BE2C (cell line): ENCODE measurements at regions not wholly inside any gene's neighbourhood (a gene's known extent, or its start where the extent isn't known, plus 50 kb on each side); places are given as distances from the start of the nearest gene placed in this dataset.
"Not testable (repeated sequence)": the region's sequence is repeated elsewhere in the genome, so short reads cannot be mapped to it uniquely, and the experiment has no call there.

Experiments
- DNase-seq: peaks from one replicate; pipeline ENCODE4 v3.0.0-alpha.2; 2020
- H3K27me3 ChIP-seq: fragments of 250-450 bp; sonication (Bioruptor Pico); 2 replicates; pipeline ENCODE4 v1.5.1; 2020; ENCODE audit warnings: mild to moderate bottlenecking
- H3K36me3 ChIP-seq: fragments of 250-450 bp; sonication (Bioruptor Pico); 2 replicates; pipeline ENCODE4 v1.5.1; 2020; ENCODE audit warnings: mild to moderate bottlenecking
- H3K4me1 ChIP-seq: fragments of 250-450 bp; sonication (Bioruptor Pico); 2 replicates; pipeline ENCODE4 v1.5.1; 2020
- H3K4me3 ChIP-seq: 2 replicates; pipeline ENCODE4 v1.5.1; 2011; ENCODE audit warnings: low read depth, low read length
- H3K9me3 ChIP-seq: fragments of 250-450 bp; sonication (Bioruptor Pico); 2 replicates; pipeline ENCODE4 v1.5.1; 2020
- CTCF ChIP-seq: IDR thresholded peaks from 2 replicates; pipeline ENCODE4 v1.5.1; 2012; ENCODE audit warnings: mild to moderate bottlenecking, low read depth, low read length

GRCh38 chr5:174529925-174530681 is 194.3 kb upstream of the MSX2 start:
- Histone ChIP-seq H3K4me3 (no peak overlapping the region), H3K4me1 (peaks cover 27% of the 10 kb centered on the region), H3K27me3 (no peaks in the 10 kb centered on the region), H3K9me3 (no peaks in the 10 kb centered on the region), H3K36me3 (no peaks in the 10 kb centered on the region)
- TF ChIP-seq CTCF: no peak
- no peak for DNase-seq

- Histone ChIP-seq H3K4me1 (peaks cover 27% of the 10 kb centered on the region), H3K27me3 (no peaks in the 10 kb centered on the region), H3K36me3 (no peaks in the 10 kb centered on the region), H3K9me3 (no peaks in the 10 kb centered on the region), H3K4me3 (no peak overlapping the region)
- TF ChIP-seq CTCF: no peak
- peak; percentile 39 for DNase-seq
Measured at GRCh38 chr5:174531782-174532191, 192.6 kb upstream of the MSX2 start.

- no peak overlapping the region for H3K4me3 ChIP-seq
- no peaks in the 10 kb centered on the region for H3K36me3 ChIP-seq
- TF ChIP-seq CTCF: no peak
- H3K9me3 ChIP-seq: no peaks in the 10 kb centered on the region
- H3K27me3 ChIP-seq: no peaks in the 10 kb centered on the region
- peak; percentile 85 for DNase-seq
- H3K4me1 ChIP-seq: peaks cover 27% of the 10 kb centered on the region
Measured at GRCh38 chr5:174532455-174533453, 191.6 kb upstream of the MSX2 start.

- Histone ChIP-seq H3K27me3 (no peaks in the 10 kb centered on the region), H3K4me1 (peaks cover 27% of the 10 kb centered on the region), H3K4me3 (no peak overlapping the region), H3K9me3 (no peaks in the 10 kb centered on the region), H3K36me3 (no peaks in the 10 kb centered on the region)
- no peak for TF ChIP-seq CTCF
- DNase-seq: no peak
Measured at GRCh38 chr5:174533751-174534241, 190.6 kb upstream of the MSX2 start.

DNA sequence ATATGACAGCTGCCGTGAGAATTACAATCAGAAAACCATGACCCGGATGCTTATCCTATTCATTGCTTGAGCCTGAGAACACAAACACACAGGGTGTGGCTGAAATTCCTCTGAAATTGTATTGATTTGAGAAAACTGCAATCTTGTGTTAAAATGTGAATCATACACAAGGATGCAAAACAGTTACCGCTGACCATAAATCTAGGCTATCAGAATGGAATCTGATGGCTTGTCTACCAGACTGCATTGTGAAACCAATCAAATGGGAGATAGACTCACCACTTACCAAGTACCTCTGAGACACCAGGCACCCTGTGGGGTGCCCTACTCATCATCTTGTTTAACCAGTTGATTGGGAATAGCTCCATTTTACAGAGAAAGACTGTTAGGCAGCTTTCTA is 188.7 kb upstream of the MSX2 start:
- DNase-seq: no peak
- Histone ChIP-seq H3K9me3 (no peaks in the 10 kb centered on the region), H3K4me1 (peaks cover 27% of the 10 kb centered on the region), H3K4me3 (no peak overlapping the region), H3K27me3 (no peaks in the 10 kb centered on the region), H3K36me3 (no peaks in the 10 kb centered on the region)
- TF ChIP-seq CTCF: no peak

DNA sequence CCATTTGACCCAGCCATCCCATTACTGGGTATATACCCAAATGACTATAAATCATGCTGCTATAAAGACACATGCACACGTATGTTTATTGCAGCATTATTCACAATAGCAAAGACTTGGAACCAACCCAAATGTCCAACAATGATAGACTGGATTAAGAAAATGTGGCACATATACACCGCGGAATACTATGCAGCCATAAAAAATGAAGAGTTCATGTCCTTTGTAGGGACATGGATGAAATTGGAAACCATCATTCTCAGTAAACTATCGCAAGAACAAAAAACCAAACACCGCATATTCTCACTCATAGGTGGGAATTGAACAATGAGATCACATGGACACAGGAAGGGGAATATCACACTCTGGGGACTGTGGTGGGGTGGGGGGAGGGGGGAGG is 184.6 kb upstream of the MSX2 start:
- H3K4me1 ChIP-seq, H3K9me3 ChIP-seq, H3K27me3 ChIP-seq, H3K36me3 ChIP-seq, DNase-seq, H3K4me3 ChIP-seq: not testable (repeated sequence)
